Erythroblast (primary cell): ENCODE measurements at regions not wholly inside any gene's neighbourhood (a gene's known extent, or its start where the extent isn't known, plus 50 kb on each side); places are given as distances from the start of the nearest gene placed in this dataset.

ENCODE experiments used
- DNase-seq, 2 experiments: peaks; one replicate each; lab custom pipeline; 2025; lab: John Stamatoyannopoulos, UW
- GATA1 ChIP-seq: IDR thresholded peaks from 2 replicates; pipeline ENCODE4 v1.6.1; 2011; ENCODE audit warnings: low read depth, mild to moderate bottlenecking, control low read depth, low read length, moderate library complexity
- POLR2A ChIP-seq: IDR thresholded peaks from 2 replicates; pipeline ENCODE4 v1.6.1; 2011; ENCODE audit warnings: mild to moderate bottlenecking, low read length

DNA sequence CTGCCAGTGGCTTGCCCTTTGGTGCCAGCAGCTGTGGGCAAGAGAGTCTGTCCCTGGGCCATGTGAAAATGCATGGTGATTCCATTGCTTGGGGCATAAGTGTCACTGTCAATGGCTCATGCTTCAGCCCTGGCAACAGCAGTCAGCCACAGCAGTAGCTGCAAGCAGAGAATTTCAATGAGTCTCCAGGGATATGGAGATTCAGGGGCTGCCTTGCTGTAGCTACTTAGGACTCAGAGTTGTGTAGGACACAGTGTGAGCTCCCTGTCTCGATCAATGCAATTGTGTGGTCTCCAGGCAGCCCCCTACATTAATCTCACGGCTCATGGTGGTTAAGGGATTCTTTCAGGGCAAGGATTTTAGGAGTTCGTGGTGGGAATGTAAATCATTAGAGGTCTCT, 126.3 kb upstream of the STARD3NL start:
- no peak for DNase-seq
- no peak for TF ChIP-seq GATA1
- no peak for TF ChIP-seq POLR2A

DNA sequence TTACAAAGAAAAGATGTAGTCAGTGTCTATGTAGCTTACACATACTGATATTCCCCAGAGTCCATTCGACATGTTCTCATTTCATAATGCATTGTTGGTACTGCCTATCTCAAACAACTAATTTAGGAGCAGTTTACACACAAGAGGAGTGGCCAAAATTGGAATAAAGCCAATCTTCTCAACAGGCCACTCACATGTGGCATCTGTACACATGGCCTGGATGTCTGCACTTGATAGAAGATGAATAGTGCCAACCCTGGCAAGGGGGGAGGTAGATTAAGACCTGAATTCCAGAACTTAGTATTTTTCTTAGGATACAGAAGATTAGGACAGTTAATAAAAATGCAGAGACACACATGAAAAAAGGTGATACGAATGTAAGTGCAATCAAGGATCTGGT, 125.3 kb upstream of the STARD3NL start:
- TF ChIP-seq POLR2A = no peak
- no peak for TF ChIP-seq GATA1
- DNase-seq = peak; percentile 1 to 6

GRCh38 chr7:38054199-38054598, 123.8 kb upstream of the STARD3NL start:
- TF ChIP-seq GATA1 (no peak), POLR2A (no peak)
- no peak for DNase-seq

DNA sequence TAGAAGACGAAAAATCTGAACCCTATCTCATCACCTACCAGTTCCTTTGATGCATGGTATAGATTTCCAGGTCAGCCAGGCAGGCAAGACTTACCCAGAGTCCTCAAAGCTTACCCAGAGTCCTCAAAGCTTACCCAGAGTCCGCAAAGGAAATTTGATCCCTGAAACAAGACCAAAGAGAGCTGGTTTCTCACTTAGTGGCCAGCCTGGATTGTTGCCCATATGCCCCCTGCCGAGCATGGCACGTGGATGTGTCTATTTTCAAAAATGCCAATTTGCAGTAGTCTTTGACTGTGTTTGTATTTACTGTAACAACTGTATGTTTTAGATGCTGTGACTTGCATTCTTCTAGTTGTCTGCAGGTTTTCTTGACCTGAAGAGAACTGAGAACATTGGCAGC, 120.2 kb upstream of the STARD3NL start:
- no peak for TF ChIP-seq POLR2A
- TF ChIP-seq GATA1 = no peak
- no peak for DNase-seq

DNA sequence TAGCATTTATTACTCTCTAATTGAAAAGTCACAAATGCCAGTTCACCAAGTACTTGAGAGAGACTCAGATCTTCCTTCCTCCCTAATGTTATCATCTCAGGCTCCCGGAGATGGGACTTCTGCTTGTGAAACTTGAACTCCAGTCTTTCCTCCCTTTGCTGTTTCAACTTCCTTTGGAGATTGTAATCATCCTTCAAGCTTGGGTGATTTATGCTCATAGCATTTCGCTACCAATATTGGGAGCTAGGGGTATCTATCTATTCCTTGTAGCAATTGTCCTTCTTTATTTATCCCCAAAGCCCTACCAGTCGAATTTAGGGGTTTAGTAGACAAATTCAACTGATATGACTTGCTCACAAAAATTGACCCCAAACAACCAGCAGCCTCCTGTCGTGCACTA, 117.9 kb upstream of the STARD3NL start:
- TF ChIP-seq POLR2A (no peak), GATA1 (no peak)
- DNase-seq = no peak

- no peak for DNase-seq
These were observed 117.4 kb upstream of the STARD3NL start for GRCh38 chr7:38060637-38061036.

GRCh38 chr7:38066391-38066790, 111.7 kb upstream of the STARD3NL start:
- no peak for TF ChIP-seq POLR2A
- no peak for TF ChIP-seq GATA1
- no peak for DNase-seq

More at GRCh38 chr7:38060637-38061036, 117.4 kb upstream of the STARD3NL start:
- TF ChIP-seq GATA1 (no peak), POLR2A (no peak)

- peak in 1 of 2 experiments; percentile 5 for DNase-seq
- TF ChIP-seq GATA1 = no peak
- TF ChIP-seq POLR2A = no peak
These were observed 109.6 kb upstream of the STARD3NL start for GRCh38 chr7:38068461-38068860.

GRCh38 chr7:38069052-38069451, 109.0 kb upstream of the STARD3NL start:
- TF ChIP-seq GATA1 (no peak), POLR2A (no peak)
- DNase-seq = no peak

GRCh38 chr7:38070718-38071117, 107.3 kb upstream of the STARD3NL start:
- DNase-seq = peak; percentile 13 to 20

DNA sequence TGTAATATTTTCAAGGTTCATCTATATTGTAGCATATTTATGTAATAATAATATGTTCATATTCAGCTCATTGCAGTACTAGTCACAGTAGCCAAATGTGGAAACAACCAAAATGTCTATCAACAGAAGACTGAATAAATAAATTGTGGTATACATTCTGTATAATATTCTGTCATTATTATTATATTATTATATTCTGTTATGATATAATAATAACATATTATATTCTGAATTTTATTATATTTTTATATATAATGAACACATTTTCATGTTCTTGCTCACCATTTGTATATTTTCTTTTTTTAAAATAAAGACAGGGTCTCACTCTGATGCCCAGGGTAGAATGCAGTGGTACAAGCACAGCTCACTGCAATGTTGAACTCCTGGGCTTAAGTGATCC, 91.2 kb upstream of the STARD3NL start:
- TF ChIP-seq POLR2A (no peak), GATA1 (no peak)
- no peak for DNase-seq

More at GRCh38 chr7:38070718-38071117, 107.3 kb upstream of the STARD3NL start:
- TF ChIP-seq POLR2A = no peak
- TF ChIP-seq GATA1 = no peak

- no peak for DNase-seq
- TF ChIP-seq GATA1 (no peak), POLR2A (no peak)
These were observed 75.5 kb upstream of the STARD3NL start for GRCh38 chr7:38102507-38102906.

- TF ChIP-seq GATA1 (no peak), POLR2A (no peak)
- DNase-seq = peak; percentile 42 to 58
These were observed 72.1 kb upstream of the STARD3NL start for GRCh38 chr7:38105874-38106483.

GRCh38 chr7:38107486-38107893, 70.6 kb upstream of the STARD3NL start:
- DNase-seq = peak; percentile 50 to 72
- TF ChIP-seq GATA1 (no peak), POLR2A (no peak)

GRCh38 chr7:38112075-38112474, 66.0 kb upstream of the STARD3NL start:
- TF ChIP-seq GATA1 (no peak), POLR2A (no peak)
- DNase-seq = no peak
